ENCODE measurements at regions not wholly inside any gene's neighbourhood (a gene's known extent, or its start where the extent isn't known, plus 50 kb on each side); places are given as distances from the start of the nearest gene placed in this dataset.

DNA sequence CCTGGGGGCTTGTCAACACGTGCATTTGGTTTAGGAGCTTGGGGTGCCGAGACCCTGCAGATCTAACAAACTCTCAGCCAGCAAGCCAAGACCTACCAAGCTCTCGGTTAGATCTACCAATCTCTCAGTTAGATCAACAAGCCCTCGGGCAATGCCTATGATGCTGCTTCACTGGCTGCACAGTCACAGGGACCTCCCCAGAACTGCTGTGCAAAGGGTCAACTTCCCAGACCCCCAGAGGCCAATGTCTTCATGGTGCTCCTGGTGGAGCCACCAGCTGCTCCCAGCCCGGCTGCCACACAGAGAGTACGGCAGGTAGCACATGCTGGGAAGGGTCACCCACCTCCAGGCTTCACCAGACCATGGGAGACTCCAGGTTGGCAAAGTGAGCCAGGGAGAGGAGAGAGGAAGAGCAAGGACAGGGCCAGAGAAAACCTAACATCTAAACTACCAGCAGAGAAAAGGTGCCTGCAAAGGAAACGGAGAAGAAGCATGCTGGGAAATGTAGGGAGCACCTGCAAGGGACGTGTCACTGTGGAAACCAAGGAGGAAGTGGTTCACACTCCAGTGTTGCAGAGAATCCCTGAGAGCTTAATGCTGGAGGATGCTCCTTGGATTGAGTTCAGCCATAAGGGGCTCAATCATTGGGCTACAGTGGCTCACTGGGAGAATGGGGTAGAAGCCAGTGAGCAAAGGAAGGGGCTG lies 51.5 kb upstream of the GDF10 start:
- Histone ChIP-seq H3K9me3 (ENCODE audit: control insufficient read depth, insufficient read depth, low read depth, low read length) (no peaks in the 10 kb centered on the region), H3K27me3 (ENCODE audit: control insufficient read depth, insufficient read depth, low read length) (peaks cover 5% of the 10 kb centered on the region; the same call in 1 of the 2 replicates), H3K4me3 (ENCODE audit: low read depth in 2 of 2, low read length in 2 of 2) (no peak overlapping the region), H3K36me3 (ENCODE audit: control insufficient read depth, insufficient read depth, low read length) (no peaks in the 10 kb centered on the region), H3K27ac (ENCODE audit: low read length) (no peak overlapping the region), H3K4me1 (ENCODE audit: control insufficient read depth, insufficient read depth, low read length) (no peaks in the 10 kb centered on the region)
- no peak for TF ChIP-seq TCF7L2 (IDR thresholded peaks at IDR 0.05; ENCODE audit: low read depth, low read length)
- no peak for TF ChIP-seq POLR2AphosphoS5 (IDR thresholded peaks at IDR 0.05; ENCODE audit: low read depth, low read length)
- TF ChIP-seq, protein P1, sequence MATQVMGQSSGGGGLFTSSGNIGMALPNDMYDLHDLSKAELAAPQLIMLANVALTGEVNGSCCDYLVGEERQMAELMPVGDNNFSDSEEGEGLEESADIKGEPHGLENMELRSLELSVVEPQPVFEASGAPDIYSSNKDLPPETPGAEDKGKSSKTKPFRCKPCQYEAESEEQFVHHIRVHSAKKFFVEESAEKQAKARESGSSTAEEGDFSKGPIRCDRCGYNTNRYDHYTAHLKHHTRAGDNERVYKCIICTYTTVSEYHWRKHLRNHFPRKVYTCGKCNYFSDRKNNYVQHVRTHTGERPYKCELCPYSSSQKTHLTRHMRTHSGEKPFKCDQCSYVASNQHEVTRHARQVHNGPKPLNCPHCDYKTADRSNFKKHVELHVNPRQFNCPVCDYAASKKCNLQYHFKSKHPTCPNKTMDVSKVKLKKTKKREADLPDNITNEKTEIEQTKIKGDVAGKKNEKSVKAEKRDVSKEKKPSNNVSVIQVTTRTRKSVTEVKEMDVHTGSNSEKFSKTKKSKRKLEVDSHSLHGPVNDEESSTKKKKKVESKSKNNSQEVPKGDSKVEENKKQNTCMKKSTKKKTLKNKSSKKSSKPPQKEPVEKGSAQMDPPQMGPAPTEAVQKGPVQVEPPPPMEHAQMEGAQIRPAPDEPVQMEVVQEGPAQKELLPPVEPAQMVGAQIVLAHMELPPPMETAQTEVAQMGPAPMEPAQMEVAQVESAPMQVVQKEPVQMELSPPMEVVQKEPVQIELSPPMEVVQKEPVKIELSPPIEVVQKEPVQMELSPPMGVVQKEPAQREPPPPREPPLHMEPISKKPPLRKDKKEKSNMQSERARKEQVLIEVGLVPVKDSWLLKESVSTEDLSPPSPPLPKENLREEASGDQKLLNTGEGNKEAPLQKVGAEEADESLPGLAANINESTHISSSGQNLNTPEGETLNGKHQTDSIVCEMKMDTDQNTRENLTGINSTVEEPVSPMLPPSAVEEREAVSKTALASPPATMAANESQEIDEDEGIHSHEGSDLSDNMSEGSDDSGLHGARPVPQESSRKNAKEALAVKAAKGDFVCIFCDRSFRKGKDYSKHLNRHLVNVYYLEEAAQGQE (IDR thresholded peaks at IDR 0.05; ENCODE audit: insufficient read depth in 1 of 2, low read depth in 2 of 2, low read length in 1 of 2): no peak
- TF ChIP-seq SIN3A (IDR thresholded peaks at IDR 0.05; ENCODE audit: borderline replicate concordance, insufficient read depth, low read depth, low read length): no peak
- no peak for TF ChIP-seq CTCF (IDR thresholded peaks at IDR 0.05)
- no peak for DNase-seq (ENCODE audit: low read depth, low spot score)
- ChIA-PET CTCF (no interaction called here), POLR2A (no interaction called here)
- in situ Hi-C loops (cut with HindIII; ENCODE audit: low pct_unique_long_range_greater_than_20kb, low sequenced_read_pairs) (no loop called here), intact Hi-C loops (cut with micrococcal nuclease; ENCODE audit: unreplicated experiment) (no loop called here)
- no peak for ATAC-seq
- no TSS peak for BruUV-seq (replicated peaks)

GRCh38 chr10:47249881-47250280 lies 50.1 kb upstream of the GDF10 start:
- Histone ChIP-seq H3K4me1 (ENCODE audit: control insufficient read depth, insufficient read depth, low read length) (no peaks in the 10 kb centered on the region), H3K36me3 (ENCODE audit: control insufficient read depth, insufficient read depth, low read length) (no peaks in the 10 kb centered on the region), H3K9me3 (ENCODE audit: control insufficient read depth, insufficient read depth, low read depth, low read length) (no peaks in the 10 kb centered on the region), H3K27ac (ENCODE audit: low read length) (no peak overlapping the region), H3K27me3 (ENCODE audit: control insufficient read depth, insufficient read depth, low read length) (peaks cover 5% of the 10 kb centered on the region; the same call in 1 of the 2 replicates), H3K4me3 (ENCODE audit: low read depth in 2 of 2, low read length in 2 of 2) (no peak overlapping the region)
- intact Hi-C loops (cut with micrococcal nuclease; ENCODE audit: unreplicated experiment) (no loop called here), in situ Hi-C loops (cut with HindIII; ENCODE audit: low pct_unique_long_range_greater_than_20kb, low sequenced_read_pairs) (no loop called here)
- TF ChIP-seq CTCF (IDR thresholded peaks at IDR 0.05) (no peak), TCF7L2 (IDR thresholded peaks at IDR 0.05; ENCODE audit: low read depth, low read length) (no peak), SIN3A (IDR thresholded peaks at IDR 0.05; ENCODE audit: borderline replicate concordance, insufficient read depth, low read depth, low read length) (no peak), POLR2AphosphoS5 (IDR thresholded peaks at IDR 0.05; ENCODE audit: low read depth, low read length) (no peak)
- TF ChIP-seq, protein P1 (IDR thresholded peaks at IDR 0.05; ENCODE audit: insufficient read depth in 1 of 2, low read depth in 2 of 2, low read length in 1 of 2): no peak
- DNase-seq (ENCODE audit: low read depth, low spot score) (no peak), ATAC-seq (no peak)
- ChIA-PET POLR2A (no interaction called here), CTCF (no interaction called here)
- BruUV-seq (replicated peaks): no TSS peak
